Suppressor macrophage treated with lipopolysaccharide for 4 hours (primary cell): ENCODE measurements at regions not wholly inside any gene's neighbourhood (a gene's known extent, or its start where the extent isn't known, plus 50 kb on each side); places are given as distances from the start of the nearest gene placed in this dataset.

Experiments
- DNase-seq: peaks from one replicate; pipeline ENCODE4 v3.0.0-alpha.2; 2020

DNA sequence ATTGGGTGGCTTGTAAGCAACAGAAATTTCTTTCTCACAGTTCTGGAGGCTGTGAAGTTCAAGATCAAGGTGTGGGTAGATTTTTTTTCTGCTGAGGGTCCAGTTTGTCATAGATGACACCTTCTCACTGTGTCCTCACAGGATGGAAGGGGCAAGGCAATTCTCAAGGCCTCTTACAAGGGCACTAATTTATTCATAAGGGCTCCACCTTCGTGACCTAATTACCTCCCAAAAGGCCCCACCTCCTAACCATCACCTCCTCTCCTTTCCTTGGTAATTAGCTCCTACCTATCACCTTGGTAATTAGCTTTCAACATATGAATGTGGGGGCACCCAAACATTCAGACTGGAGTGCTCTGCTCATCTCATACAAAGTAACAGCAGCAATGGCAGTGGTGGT, 92.3 kb upstream of the CD44 start:
- DNase-seq = no peak

DNA sequence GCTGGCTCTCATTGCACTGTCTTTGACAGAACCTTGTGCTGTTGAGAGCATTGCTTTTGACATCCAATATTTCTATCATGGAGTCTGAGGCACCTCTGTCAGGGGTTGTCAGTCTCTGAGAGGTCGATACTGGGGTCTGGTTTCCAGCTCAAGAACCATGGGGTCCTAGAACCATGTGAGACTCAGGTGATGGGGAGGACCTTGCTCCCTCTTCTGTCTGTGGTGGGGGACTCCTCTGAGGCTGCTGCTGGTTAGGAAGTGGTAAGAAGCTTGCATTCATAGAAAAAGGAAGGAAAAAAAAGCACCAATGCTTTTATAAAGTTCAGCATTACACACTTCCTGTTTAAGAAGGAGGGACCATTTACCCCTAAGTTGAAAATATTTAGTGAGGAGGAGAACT, 91.8 kb upstream of the CD44 start:
- DNase-seq = peak; percentile 62

DNA sequence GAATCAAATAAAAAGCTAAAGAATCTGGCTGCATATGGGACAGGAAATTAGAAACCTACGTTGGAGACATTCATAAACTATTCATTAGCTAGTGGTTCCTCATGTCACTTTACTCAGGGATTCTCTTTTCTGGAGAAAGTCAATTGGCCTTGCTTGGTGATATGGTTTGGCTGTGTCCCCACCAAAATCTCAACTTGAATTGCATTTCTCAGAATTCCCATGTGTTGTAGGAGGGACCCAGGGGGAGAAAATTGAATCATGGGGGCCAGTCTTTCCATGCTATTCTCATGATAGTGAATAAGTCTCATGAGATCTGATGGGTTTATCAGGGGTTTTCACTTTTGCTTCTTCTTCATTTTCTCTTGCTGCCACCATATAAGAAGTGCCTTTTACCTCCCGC, 91.2 kb upstream of the CD44 start:
- DNase-seq = peak; percentile 66

DNA sequence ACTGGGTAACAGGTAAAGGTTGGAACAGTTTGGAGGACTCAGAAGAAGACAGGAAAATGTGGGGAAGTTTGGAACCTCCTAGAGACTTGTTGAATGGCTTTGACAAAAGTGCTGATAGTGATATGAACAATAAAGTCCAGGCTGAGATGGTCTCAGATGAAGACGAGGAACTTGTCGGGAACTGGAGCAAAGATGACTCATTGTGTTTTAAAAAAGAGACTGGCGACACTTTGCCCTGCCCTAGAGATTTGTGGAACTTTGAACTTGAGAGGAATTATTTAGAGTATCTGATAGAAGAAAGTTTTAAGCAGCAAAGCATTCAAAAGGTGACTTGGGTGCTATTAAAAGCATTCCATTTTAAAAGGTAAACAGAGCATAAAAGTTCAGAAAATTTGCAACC, 90.6 kb upstream of the CD44 start:
- peak; percentile 72 for DNase-seq

GRCh38 chr11:35049859-35050531, 89.0 kb upstream of the CD44 start:
- DNase-seq = no peak

GRCh38 chr11:35050541-35050995, 88.4 kb upstream of the CD44 start:
- no peak for DNase-seq

DNA sequence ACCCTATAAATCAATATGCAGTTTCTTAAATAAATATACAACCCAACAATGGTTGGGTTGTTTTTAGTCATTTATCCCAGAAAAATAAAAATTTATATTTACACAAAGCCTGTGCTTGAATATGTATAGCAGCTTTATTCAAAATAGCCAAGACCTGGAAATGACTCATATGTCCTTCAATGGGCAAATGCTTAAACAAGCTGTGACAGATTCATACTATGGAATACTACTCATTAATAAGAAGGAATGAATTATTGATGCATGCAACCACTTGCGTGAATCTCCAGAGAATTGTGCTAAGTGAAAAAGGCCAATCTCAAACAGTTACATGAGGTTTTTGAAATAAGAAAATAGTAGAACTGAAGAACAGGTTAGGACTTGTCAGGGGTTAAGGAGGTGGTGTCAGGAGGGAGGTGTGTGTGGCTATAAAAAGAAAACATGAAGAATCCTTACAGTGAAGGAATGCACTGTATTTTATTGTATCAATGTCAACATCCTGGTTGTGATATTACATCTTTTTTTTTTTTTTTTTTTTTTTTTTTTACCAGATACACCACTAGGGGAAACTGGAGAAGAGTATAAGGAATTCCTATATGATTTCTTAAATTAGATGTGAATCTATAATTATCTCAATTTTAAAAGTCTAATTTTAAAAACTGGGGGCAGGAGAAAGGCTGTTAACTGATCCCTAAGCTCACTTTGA, 82.4 kb upstream of the CD44 start:
- DNase-seq = no peak

- no peak for DNase-seq
Observed at GRCh38 chr11:35057926-35058668, 80.9 kb upstream of the CD44 start.

DNA sequence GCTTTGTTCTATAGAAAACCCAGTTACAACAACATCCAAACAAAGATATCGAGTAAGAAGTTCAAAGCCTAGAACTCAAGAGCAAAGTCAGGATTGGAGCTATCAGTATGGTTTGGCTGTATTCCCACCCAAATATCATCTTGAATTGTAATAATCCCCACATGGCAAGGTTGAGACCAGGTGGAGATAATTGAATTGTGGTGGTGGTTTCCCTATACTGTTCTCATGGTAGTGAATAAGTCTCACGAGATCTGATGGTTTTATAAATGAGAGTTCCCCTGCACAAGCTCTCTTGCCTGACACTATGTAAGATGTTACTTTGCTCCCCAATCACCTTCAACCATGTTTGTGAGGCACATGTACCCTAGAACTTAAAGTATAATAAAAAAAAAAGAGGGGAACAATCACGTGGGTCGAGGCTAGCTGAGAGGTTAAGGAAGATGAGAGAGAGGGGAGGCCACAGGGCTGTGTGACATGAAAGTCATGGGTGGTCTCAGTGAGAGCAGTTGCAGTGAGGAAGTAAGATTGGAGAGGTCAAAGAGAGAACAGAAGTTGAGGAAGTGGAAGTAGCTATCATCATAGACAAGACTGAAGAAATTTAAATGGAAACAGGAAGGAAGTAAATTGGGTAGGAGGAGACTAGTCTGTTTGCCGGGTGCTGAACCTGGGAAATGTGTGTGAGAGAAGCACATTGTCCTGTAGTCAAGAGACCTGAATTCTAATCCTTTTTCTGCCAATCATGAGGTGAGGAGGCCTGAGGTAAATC, 80.1 kb upstream of the CD44 start:
- DNase-seq = peak; percentile 51

DNA sequence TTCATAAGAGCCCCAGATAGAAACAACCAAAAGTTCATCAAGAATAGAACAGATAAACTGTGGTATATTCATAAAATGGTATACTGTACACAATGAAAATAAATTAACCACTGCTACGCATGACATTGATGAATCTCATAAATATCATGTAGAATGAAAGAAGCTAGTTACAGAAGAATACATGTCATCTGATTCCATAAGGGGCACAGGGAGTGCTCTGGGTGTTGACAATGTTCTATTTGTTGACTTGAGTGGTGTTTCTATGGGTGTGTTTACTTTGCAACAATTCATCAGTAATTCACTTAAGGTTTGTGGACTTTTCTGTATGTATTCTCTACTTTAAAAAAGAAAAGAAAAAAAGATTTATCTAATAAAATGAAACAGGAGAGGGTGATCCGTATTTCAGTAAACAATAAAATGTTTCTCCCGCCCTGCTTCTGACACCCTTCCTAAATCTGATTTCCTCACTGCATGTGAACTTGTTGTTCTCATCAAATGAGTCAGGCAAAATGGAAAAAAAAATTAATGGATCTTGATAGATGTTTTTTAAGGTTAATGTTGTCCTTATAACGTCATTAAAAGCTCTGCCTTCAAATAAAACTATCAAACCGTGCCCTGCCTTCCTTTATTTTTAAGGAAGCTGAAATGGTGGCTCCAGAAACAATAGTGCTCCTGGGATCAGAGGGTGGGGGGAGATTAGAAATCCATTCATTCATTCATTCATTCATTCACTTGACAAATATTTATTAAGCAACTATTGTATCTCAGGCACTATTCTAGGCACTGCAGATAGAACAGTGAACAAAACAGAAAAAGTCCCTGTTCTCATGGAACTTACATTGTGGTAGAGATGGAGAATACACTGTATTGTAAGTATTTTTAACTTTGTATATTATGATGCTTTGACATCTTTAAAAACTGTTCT, 77.2 kb upstream of the CD44 start:
- DNase-seq = no peak

GRCh38 chr11:35063488-35063931, 75.5 kb upstream of the CD44 start:
- peak; percentile 52 for DNase-seq

DNA sequence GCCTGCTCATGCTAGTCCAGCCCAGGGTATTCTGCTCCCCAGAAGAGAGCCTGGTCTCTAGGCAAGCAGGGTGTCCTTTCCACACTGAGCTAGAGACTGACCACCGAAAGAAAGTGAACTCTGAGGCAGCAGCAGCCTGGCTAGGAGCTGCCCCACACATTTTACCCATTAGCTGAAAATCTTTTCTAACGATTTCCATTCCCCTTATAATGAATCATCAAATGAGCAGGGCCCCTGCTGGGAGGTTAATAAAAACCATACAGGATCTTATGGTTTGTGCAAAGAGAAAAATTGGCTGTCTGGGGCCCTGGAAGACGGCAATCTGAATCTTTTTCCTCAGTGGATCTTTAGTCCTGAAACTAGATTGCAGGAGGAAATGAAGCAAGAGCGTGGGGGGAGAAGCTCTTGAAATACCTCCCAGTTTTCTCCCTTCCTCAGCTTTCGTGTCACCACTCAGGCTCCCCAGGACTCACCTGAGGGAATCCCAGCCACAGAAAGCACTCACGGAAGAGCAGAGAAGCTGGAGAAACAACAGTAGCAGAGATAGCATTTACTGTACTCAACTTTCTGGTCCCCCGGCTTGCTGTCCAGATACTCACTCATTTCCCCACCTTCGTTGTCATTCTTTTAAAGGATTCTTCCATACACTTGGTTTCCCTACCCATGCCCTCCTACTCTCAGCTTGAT, 74.7 kb upstream of the CD44 start:
- DNase-seq = no peak

DNA sequence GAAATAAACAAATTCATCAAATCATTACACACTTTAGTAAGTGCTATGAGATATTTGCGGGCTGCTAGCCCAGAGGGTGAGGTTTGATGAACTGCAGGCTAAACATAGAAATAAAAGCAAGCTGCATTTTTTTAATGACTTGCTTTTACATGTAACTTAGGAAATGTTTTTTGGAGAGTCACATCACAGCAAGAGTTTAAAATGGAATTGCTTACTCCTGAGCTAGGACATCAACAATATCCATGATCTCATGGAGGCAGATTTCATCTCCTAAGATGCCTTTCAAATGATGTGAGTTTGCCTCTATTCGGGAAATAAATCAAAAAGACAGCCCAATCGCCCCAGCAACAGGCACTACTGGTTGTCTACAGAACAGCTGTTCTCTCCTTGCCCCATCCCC, 73.4 kb upstream of the CD44 start:
- no peak for DNase-seq

DNA sequence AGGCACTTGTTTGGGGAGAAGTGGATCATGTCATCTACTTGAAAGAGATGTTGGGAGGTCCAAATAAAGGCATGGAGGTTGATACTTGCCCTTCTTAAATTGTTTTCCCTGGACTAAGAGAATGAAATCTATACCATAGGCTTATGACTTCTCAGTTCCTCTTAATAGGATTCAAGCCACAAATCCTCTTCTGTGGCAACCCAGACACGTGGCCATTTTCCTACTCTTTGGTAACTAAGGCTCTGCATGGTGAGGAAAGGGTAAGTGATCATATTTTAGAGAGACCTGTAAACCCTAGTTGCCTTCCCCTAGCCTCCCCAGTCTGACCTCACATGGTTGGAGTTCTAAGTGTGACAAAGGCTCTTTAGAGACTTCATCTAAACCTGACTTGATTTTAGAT, 72.9 kb upstream of the CD44 start:
- peak; percentile 78 for DNase-seq

GRCh38 chr11:35066783-35067423, 72.1 kb upstream of the CD44 start:
- peak; percentile 33 for DNase-seq

DNA sequence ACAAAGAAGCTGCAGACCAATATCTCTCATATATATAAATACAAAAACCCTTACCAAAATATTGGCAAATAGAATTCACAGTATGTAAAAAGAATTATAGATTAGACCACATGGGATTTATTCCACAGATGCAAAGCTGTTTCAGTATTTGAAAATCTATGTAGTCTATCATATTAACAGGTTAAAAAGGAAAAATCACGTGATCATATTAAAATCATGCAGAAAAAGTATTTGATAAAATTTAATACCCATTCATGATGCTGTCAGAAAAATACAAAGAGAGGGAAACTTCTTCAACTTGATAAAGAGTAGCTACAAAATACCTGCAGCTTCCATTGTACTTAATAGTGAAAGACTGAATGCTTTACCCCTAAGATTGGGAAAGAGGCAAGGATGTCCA, 67.2 kb upstream of the CD44 start:
- no peak for DNase-seq

DNA sequence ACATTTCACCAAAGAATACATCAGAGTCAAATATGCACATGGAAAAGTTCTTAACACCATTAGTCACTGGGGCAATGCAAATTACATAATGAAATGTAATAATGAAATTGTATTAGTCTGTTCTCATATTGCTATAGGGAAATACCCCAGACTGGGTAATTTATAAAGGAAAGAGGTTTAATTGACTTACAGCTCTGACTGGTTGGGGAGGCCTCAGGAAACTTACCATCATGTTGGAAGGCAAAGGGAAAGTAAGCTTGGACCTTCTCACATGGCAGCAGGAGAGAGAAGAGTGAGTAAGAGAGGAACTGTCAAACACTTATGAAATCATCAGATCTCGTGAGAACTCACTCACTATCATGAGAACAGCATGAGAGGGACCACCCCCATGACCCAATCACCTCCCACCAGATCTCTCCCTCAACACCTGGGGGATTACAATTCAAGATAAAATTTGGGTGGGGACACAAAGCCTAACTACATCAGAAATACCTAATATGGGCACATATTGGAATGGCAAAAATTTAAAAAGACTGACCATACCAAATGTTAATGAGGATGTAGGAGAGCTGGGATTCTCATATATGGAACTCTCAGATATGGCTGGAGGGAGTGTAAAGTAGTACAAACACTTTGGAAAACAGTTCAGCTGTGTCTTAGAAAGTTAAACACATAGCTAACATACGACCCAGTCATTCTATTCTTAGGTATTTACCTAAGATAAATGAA, 65.1 kb upstream of the CD44 start:
- DNase-seq = peak; percentile 79

DNA sequence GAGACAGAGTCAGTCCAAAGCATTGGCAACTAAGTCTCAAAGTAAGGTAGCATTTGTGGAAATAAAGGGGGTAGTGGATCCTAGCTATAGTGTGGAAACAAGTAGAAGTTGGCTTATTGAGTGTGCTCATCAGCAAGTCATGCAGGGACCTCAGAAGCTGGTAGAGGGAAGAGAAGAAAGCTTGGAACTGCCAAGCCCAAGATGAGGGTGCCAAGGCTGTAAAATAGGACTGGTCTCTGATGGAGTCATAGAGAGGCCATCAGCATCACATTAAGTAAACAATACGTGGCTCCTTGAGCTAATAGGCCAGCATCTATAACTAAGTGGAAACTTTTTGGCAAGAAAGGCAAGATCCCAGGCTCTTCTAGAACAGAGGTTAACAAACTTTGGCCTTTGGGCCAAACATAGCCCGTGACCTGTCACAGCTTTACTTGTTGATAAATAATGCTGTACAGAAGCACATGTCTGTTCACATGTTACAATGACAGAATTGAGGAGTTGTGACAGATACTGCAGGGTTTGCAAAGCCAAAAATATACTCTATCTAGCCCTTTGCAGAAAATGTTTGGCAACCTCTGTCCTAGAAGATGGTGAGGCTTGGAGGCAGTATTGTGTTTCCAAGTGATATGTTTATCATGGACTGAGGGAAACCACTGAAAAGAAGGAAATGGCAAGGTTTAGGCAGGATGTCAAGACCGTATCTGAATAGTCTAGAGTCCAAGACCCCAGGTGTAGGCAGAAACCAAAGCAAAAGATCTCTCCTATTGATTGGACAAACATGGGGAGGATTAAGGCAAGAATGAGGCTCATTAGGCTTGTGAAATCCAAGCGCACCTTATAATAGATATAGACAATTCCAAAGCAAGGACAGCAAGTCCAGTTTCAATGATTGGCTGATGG, 62.5 kb upstream of the CD44 start:
- no peak for DNase-seq
